Neural cell (in vitro differentiated cells): ENCODE measurements at regions not wholly inside any gene's neighbourhood (a gene's known extent, or its start where the extent isn't known, plus 50 kb on each side); places are given as distances from the start of the nearest gene placed in this dataset.

Source experiments
- H2AFZ ChIP-seq: fragments of 200-600, 300-800 bp; sonication (generic), shearing (Covaris generic); 2 replicates; pipeline ENCODE4 v1.6.0; 2014; ENCODE audit warnings: low read depth, mild to moderate bottlenecking, antibody characterized with exemption, low read length, moderate library complexity
- H3F3A ChIP-seq: fragments of 200-600 bp; shearing (Covaris generic); 2 replicates; pipeline ENCODE4 v1.6.1; 2016; ENCODE audit warnings: mild to moderate bottlenecking, moderate library complexity, mixed read lengths, antibody characterized with exemption, low read length; ENCODE audit not compliant: insufficient read depth, poor library complexity, severe bottlenecking
- H3K27ac ChIP-seq: fragments of 200-600, 300-800 bp; sonication (generic), shearing (Covaris generic); 2 replicates; pipeline ENCODE4 v1.5.1; 2014; ENCODE audit warnings: mild to moderate bottlenecking, low read length, moderate library complexity
- H3K27me3 ChIP-seq: fragments of 300-800, 200-600 bp; sonication (generic), shearing (Covaris generic); 2 replicates; pipeline ENCODE4 v1.6.0; 2014; ENCODE audit warnings: mild to moderate bottlenecking, low read depth, low read length, moderate library complexity; ENCODE audit not compliant: insufficient read depth
- H3K36me3 ChIP-seq: fragments of 300-800, 200-600 bp; sonication (generic), shearing (Covaris generic); 2 replicates; pipeline ENCODE4 v1.5.1; 2014; ENCODE audit warnings: mild to moderate bottlenecking, antibody characterized with exemption, low read length, moderate library complexity; ENCODE audit not compliant: insufficient read depth
- H3K4me2 ChIP-seq: fragments of 300-800, 200-600 bp; sonication (generic), shearing (Covaris generic); 2 replicates; pipeline ENCODE4 v1.6.0; 2014; ENCODE audit warnings: mild to moderate bottlenecking, low read length
- H3K4me3 ChIP-seq: fragments of 300-800, 200-600 bp; sonication (generic), shearing (Covaris generic); 2 replicates; pipeline ENCODE4 v1.5.1; 2014; ENCODE audit warnings: mild to moderate bottlenecking, low read length, moderate library complexity
- H3K79me2 ChIP-seq: fragments of 200-600 bp; shearing (Covaris generic); replicated peaks from 2 replicates; pipeline ENCODE4 v1.6.0; 2014; ENCODE audit warnings: mild to moderate bottlenecking, low read length, moderate library complexity; ENCODE audit not compliant: insufficient read depth
- H3K9ac ChIP-seq: fragments of 300-800, 200-600 bp; sonication (generic), shearing (Covaris generic); 2 replicates; pipeline ENCODE4 v1.6.1; 2016; ENCODE audit warnings: mild to moderate bottlenecking, low read length, mixed read lengths
- H3K9me2 ChIP-seq: fragments of 200-600 bp; shearing (Covaris generic); 2 replicates; pipeline ENCODE4 v1.6.1; 2016; ENCODE audit warnings: mild to moderate bottlenecking, low read length, mixed read lengths; ENCODE audit not compliant: insufficient read depth
- H3K9me3 ChIP-seq: fragments of 200-600, 300-800 bp; sonication (generic), shearing (Covaris generic); 2 replicates; pipeline ENCODE4 v1.6.1; 2016; ENCODE audit warnings: mild to moderate bottlenecking, mixed run types, low read length, moderate library complexity, mixed read lengths
- H4K20me1 ChIP-seq: fragments of 200-600 bp; shearing (Covaris generic); 2 replicates; pipeline ENCODE4 v1.6.1; 2016; ENCODE audit warnings: mild to moderate bottlenecking, mixed run types; ENCODE audit not compliant: insufficient read depth
- EP300 ChIP-seq: fragments of 450-650 bp; conservative IDR thresholded peaks from 2 replicates; pipeline ENCODE4 v1.6.1; 2014; ENCODE audit warnings: antibody characterized with exemption, mild to moderate bottlenecking, moderate library complexity; ENCODE audit not compliant: poor library complexity, severe bottlenecking
- EZH2 ChIP-seq: fragments of 200-600, 300-800 bp; shearing (Covaris generic), sonication (generic); IDR thresholded peaks from 2 replicates; pipeline ENCODE4 v1.6.1; 2014; ENCODE audit warnings: antibody characterized with exemption, low read length, borderline replicate concordance, mild to moderate bottlenecking; ENCODE audit not compliant: insufficient read depth, poor library complexity, severe bottlenecking
- MXI1 ChIP-seq: fragments of 450-650 bp; conservative IDR thresholded peaks from 2 replicates; pipeline ENCODE4 v1.6.1; 2014; ENCODE audit warnings: antibody characterized with exemption, mild to moderate bottlenecking; ENCODE audit not compliant: poor library complexity, severe bottlenecking
- POLR2AphosphoS5 ChIP-seq: IDR thresholded peaks from 2 replicates; pipeline ENCODE4 v1.6.1; 2012
- RAD21 ChIP-seq: fragments of 450-650 bp; conservative IDR thresholded peaks from 2 replicates; pipeline ENCODE4 v1.6.1; 2014; ENCODE audit warnings: antibody characterized with exemption, mild to moderate bottlenecking, moderate library complexity
- SMC3 ChIP-seq: fragments of 450-650 bp; conservative IDR thresholded peaks from 2 replicates; pipeline ENCODE4 v1.6.1; 2014; ENCODE audit warnings: antibody characterized with exemption, mild to moderate bottlenecking, moderate library complexity; ENCODE audit not compliant: poor library complexity
- TAF1 ChIP-seq: IDR thresholded peaks from 2 replicates; pipeline ENCODE4 v1.6.1; 2012; ENCODE audit warnings: low read depth
- TF ChIP-seq, protein P1 (sequence below): fragments of 450-650 bp; IDR thresholded peaks from 2 replicates; pipeline ENCODE4 v1.5.1; 2014; ENCODE audit warnings: antibody characterized with exemption, mild to moderate bottlenecking, moderate library complexity; ENCODE audit not compliant: poor library complexity, severe bottlenecking
- TF ChIP-seq, protein P2 (sequence below): IDR thresholded peaks from 2 replicates; pipeline ENCODE4 v1.6.1; 2012; ENCODE audit warnings: borderline replicate concordance

DNA sequence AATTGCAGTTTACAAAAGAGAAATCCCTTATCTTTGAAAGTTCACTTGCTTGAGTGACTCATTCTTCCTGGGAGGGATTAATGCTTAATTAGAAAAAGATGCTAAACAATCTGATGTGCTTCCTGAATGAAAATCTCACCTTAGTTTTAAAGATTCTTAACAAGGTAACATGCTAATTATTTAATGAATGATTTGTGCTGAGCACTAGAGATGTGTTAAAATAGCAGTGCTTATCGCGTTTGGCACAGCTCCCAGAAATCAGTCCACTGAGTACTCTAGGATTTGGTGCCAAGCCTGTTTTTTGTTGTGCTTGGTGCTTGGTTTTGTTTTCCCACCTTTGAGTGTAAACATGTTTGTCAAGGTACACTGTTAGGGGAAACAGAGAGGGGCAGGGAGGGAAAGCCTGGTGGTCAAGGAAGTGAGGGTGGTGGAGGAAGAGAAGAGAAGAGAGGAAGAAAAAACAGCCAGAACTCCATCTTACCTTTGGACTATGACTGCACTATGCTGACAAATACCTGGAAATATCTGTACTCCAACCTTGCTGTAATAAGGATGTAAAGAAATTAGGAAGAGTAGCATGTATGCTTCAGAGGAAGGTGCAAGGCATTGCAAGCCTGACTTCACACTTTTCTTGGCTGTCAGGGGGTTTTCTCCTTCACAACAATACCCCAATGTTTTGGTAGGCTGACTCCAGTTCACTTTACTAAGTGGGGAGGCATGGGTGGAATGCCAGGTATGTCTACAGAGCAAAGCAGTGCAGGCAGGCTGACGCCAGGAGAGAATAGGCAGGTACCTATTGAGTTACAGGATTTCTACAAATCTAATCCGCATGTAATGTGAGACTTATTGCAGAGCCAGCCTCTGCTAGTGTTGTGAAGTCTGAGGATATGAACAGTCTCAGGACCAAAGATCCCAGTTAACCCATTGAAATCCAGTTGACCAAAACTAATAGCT is 157.2 kb upstream of the ISL1 start:
- no peaks in the 10 kb centered on the region for H3K9me2 ChIP-seq
- no peaks in the 10 kb centered on the region for H3K27me3 ChIP-seq
- H3K4me2 ChIP-seq, result no peak overlapping the region
- H3K9ac ChIP-seq, result no peak overlapping the region
- H3K9me3 ChIP-seq, result no peaks in the 10 kb centered on the region
- no peak overlapping the region for H3K27ac ChIP-seq
- no peak for TF ChIP-seq EP300
- no peak for TF ChIP-seq MXI1
- TF ChIP-seq, protein P1, sequence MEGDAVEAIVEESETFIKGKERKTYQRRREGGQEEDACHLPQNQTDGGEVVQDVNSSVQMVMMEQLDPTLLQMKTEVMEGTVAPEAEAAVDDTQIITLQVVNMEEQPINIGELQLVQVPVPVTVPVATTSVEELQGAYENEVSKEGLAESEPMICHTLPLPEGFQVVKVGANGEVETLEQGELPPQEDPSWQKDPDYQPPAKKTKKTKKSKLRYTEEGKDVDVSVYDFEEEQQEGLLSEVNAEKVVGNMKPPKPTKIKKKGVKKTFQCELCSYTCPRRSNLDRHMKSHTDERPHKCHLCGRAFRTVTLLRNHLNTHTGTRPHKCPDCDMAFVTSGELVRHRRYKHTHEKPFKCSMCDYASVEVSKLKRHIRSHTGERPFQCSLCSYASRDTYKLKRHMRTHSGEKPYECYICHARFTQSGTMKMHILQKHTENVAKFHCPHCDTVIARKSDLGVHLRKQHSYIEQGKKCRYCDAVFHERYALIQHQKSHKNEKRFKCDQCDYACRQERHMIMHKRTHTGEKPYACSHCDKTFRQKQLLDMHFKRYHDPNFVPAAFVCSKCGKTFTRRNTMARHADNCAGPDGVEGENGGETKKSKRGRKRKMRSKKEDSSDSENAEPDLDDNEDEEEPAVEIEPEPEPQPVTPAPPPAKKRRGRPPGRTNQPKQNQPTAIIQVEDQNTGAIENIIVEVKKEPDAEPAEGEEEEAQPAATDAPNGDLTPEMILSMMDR, result no peak
- no peak overlapping the region for H3K4me3 ChIP-seq
- H2AFZ ChIP-seq, result no peak overlapping the region
- H3K79me2 ChIP-seq, result no peaks in the 10 kb centered on the region
- no peaks in the 10 kb centered on the region for H3F3A ChIP-seq
- H4K20me1 ChIP-seq, result no peaks in the 10 kb centered on the region
- no peaks in the 10 kb centered on the region for H3K36me3 ChIP-seq

DNA sequence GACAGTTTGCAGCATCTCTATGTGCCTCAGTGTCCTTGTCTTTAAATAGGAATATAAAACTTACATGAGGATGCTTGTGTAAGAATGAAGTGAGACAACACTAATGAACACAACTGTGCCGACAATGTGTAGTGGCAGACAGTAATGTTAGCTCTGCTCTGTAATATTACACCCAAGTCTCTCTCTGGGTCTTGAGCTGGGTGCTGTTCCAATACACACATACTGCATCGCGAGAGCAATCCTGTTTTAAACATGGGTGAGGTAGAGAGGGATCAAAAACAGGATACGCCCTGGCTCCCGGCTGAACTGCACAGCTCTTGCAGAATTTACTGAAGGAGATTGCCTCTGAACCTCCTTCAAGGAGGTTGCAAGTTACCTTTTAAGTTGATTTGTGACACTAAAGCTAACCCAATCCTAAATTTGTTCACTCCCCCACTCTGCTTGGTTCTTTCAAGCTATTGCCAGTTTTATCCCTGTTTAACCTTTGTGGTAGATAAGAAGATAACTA is 155.2 kb upstream of the ISL1 start:
- H3K79me2 ChIP-seq, result no peaks in the 10 kb centered on the region
- no peaks in the 10 kb centered on the region for H4K20me1 ChIP-seq
- no peak overlapping the region for H3K9ac ChIP-seq
- TF ChIP-seq, protein P1, result no peak
- TF ChIP-seq TAF1, result no peak
- TF ChIP-seq, protein P2, sequence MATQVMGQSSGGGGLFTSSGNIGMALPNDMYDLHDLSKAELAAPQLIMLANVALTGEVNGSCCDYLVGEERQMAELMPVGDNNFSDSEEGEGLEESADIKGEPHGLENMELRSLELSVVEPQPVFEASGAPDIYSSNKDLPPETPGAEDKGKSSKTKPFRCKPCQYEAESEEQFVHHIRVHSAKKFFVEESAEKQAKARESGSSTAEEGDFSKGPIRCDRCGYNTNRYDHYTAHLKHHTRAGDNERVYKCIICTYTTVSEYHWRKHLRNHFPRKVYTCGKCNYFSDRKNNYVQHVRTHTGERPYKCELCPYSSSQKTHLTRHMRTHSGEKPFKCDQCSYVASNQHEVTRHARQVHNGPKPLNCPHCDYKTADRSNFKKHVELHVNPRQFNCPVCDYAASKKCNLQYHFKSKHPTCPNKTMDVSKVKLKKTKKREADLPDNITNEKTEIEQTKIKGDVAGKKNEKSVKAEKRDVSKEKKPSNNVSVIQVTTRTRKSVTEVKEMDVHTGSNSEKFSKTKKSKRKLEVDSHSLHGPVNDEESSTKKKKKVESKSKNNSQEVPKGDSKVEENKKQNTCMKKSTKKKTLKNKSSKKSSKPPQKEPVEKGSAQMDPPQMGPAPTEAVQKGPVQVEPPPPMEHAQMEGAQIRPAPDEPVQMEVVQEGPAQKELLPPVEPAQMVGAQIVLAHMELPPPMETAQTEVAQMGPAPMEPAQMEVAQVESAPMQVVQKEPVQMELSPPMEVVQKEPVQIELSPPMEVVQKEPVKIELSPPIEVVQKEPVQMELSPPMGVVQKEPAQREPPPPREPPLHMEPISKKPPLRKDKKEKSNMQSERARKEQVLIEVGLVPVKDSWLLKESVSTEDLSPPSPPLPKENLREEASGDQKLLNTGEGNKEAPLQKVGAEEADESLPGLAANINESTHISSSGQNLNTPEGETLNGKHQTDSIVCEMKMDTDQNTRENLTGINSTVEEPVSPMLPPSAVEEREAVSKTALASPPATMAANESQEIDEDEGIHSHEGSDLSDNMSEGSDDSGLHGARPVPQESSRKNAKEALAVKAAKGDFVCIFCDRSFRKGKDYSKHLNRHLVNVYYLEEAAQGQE, result no peak
- TF ChIP-seq MXI1, result no peak
- no peak for TF ChIP-seq RAD21
- TF ChIP-seq EZH2, result no peak
- no peak for TF ChIP-seq SMC3
- TF ChIP-seq EP300, result no peak
- TF ChIP-seq POLR2AphosphoS5, result no peak
- H3K9me2 ChIP-seq, result no peaks in the 10 kb centered on the region
- no peak overlapping the region for H3K4me2 ChIP-seq
- H2AFZ ChIP-seq, result no peak overlapping the region
- H3K4me3 ChIP-seq, result no peak overlapping the region
- no peaks in the 10 kb centered on the region for H3K9me3 ChIP-seq
- no peaks in the 10 kb centered on the region for H3K27me3 ChIP-seq
- no peak overlapping the region for H3K27ac ChIP-seq
- H3F3A ChIP-seq, result no peaks in the 10 kb centered on the region
- H3K36me3 ChIP-seq, result no peaks in the 10 kb centered on the region
